K562 (cell line): ENCODE measurements at regions not wholly inside any gene's neighbourhood (a gene's known extent, or its start where the extent isn't known, plus 50 kb on each side); places are given as distances from the start of the nearest gene placed in this dataset.

ENCODE experiments used
- ATAC-seq: fragments of 200-7000 bp; cut with Tn5 transposase; 3 replicates; pipeline ENCODE4 v1.9.1; 2020; ENCODE audit warnings: moderate library complexity
- BruUV-seq: library from RNA; stranded (reverse); fragments of 400-500 nt; replicated peaks from 2 replicates; lab custom pipeline; 2021; lab: Mats Ljungman, UMichigan
- CTCF ChIA-PET: fragments of 300-600 bp; formaldehyde crosslinking; extraction: SDS; loops from one replicate; lab custom pipeline; 2021; ENCODE audit warnings: low intra/inter-chr PET ratio; lab: Yijun Ruan, JAX
- POLR2A ChIA-PET: fragments of 300-600, 350-650 bp; sonication (Branson Sonifier 250); formaldehyde crosslinking; extraction: SDS; loops from one replicate; lab custom pipeline; 2021; ENCODE audit warnings: antibody characterized with exemption, inconsistent platforms; lab: Yijun Ruan, JAX
- DNase-seq, 4 experiments: peaks; one replicate each; pipeline versions ENCODE4 v3.0.0 to v3.0.0-alpha.2; 2011 to 2018; ENCODE audit warnings: low spot score in 3 of 4, mixed read lengths in 3 of 4; ENCODE audit errors: extremely low read depth in 1 of 4
- FAIRE-seq: peaks from 2 replicates; lab custom pipeline; 2011; peaks lifted over from hg19 to GRCh38; lab: Jason Lieb, UNC
- H2AFZ ChIP-seq: 2 replicates; pipeline ENCODE4 v1.6.0; 2011; ENCODE audit warnings: low read depth, low read length, control low read depth, inconsistent platforms
- H3K27ac ChIP-seq: fragments of 200-600 bp; 3 replicates; pipeline ENCODE4 v1.8.0; 2011; ENCODE audit warnings: low read depth, mild to moderate bottlenecking, control low read depth, inconsistent platforms, low read length, moderate library complexity, mixed read lengths; ENCODE audit errors: extremely low read depth
- H3K27me3 ChIP-seq, 2 experiments: fragments of 300-600 bp in 1 of 2; 2 replicates in 1 of 2; 3 replicates in 1 of 2; pipeline versions ENCODE4 v1.6.0 to v1.8.0; 2011; ENCODE audit warnings: inconsistent platforms in 2 of 2, low read length in 2 of 2, mild to moderate bottlenecking in 1 of 2, mixed read lengths in 1 of 2, moderate library complexity in 1 of 2; ENCODE audit not compliant: control insufficient read depth in 2 of 2, insufficient read depth in 2 of 2
- H3K36me3 ChIP-seq: fragments of 300-600 bp; 3 replicates; pipeline ENCODE4 v1.8.0; 2011; ENCODE audit warnings: mild to moderate bottlenecking, low read length, inconsistent platforms; ENCODE audit not compliant: control insufficient read depth, insufficient read depth
- H3K4me1 ChIP-seq, 2 experiments: fragments of 200-600 bp in 1 of 2; replicated peaks in 1 of 2; 2 replicates in 1 of 2; 3 replicates in 1 of 2; pipeline versions ENCODE4 v1.5.1 to v1.8.0; 2011; ENCODE audit warnings: inconsistent platforms in 2 of 2, low read length in 2 of 2, mild to moderate bottlenecking in 1 of 2, mixed read lengths in 1 of 2, moderate library complexity in 1 of 2; ENCODE audit not compliant: control insufficient read depth in 2 of 2, insufficient read depth in 2 of 2
- H3K4me2 ChIP-seq: 2 replicates; pipeline ENCODE4 v1.6.1; 2011; ENCODE audit warnings: low read length, control low read depth, inconsistent platforms, mixed read lengths; ENCODE audit not compliant: insufficient read depth
- H3K4me3 ChIP-seq: fragments of 200-600 bp; sonication (generic), shearing (Covaris generic); 2 replicates; pipeline ENCODE4 v1.5.1; 2016; ENCODE audit warnings: control low read depth, inconsistent platforms
- H3K79me2 ChIP-seq: fragments of 200-600 bp; 3 replicates; pipeline ENCODE4 v1.8.0; 2011; ENCODE audit warnings: low read length, inconsistent platforms; ENCODE audit not compliant: control insufficient read depth, insufficient read depth
- H3K9ac ChIP-seq, 2 experiments: 2 replicates each; pipeline versions ENCODE4 v1.6.0 to v1.6.1; 2011; ENCODE audit warnings: low read depth in 2 of 2, low read length in 2 of 2, control low read depth in 1 of 2, inconsistent platforms in 1 of 2, mild to moderate bottlenecking in 1 of 2, mixed read lengths in 1 of 2; ENCODE audit not compliant: insufficient read depth in 1 of 2
- H3K9me1 ChIP-seq: one replicate; pipeline ENCODE4 v1.6.0; 2011; ENCODE audit warnings: inconsistent platforms, mild to moderate bottlenecking, low read length, moderate library complexity; ENCODE audit not compliant: control insufficient read depth, insufficient read depth
- H3K9me3 ChIP-seq: replicated peaks from 2 replicates; pipeline ENCODE4 v1.5.1; 2011; ENCODE audit warnings: low read depth, low read length, inconsistent platforms; ENCODE audit not compliant: control insufficient read depth, insufficient read depth
- H4K20me1 ChIP-seq: replicated peaks from 2 replicates; pipeline ENCODE4 v1.6.1; 2011; ENCODE audit warnings: low read length, inconsistent platforms, mixed read lengths; ENCODE audit not compliant: control insufficient read depth, insufficient read depth
- CREB3 ChIP-seq: fragments of 450-650 bp; conservative IDR thresholded peaks from 2 replicates; pipeline ENCODE4 v1.6.1; 2016; ENCODE audit warnings: missing genetic modification characterization, low read depth, mild to moderate bottlenecking, missing compliant biosample characterization, moderate library complexity
- FOXA1 ChIP-seq: fragments of 450-650 bp; IDR thresholded peaks from 2 replicates; pipeline ENCODE4 v1.6.1; 2016; ENCODE audit warnings: mild to moderate bottlenecking, borderline replicate concordance
- GATAD2A ChIP-seq: fragments of 450-650 bp; IDR thresholded peaks from 2 replicates; pipeline ENCODE4 v1.6.1; 2017
- HDAC8 ChIP-seq: fragments of 450-650 bp; IDR thresholded peaks from 2 replicates; pipeline ENCODE4 v1.6.1; 2016; ENCODE audit warnings: mild to moderate bottlenecking, missing genetic modification characterization, moderate library complexity, missing compliant biosample characterization
- HNRNPLL ChIP-seq: fragments of 200-400 bp; formaldehyde crosslinking; IDR thresholded peaks from 2 replicates; pipeline ENCODE4 v1.6.1; 2017; ENCODE audit warnings: low read length, low read depth, mild to moderate bottlenecking; ENCODE audit not compliant: poor library complexity, severe bottlenecking
- HNRNPUL1 ChIP-seq: fragments of 200-400 bp; formaldehyde crosslinking; IDR thresholded peaks from 2 replicates; pipeline ENCODE4 v1.6.1; 2017; ENCODE audit warnings: low read length
- MEIS2 ChIP-seq: fragments of 450-650 bp; IDR thresholded peaks from 2 replicates; pipeline ENCODE4 v1.6.1; 2014; ENCODE audit warnings: mild to moderate bottlenecking; ENCODE audit not compliant: partially characterized antibody
- POLR2A ChIP-seq: fragments of 450-650 bp; conservative IDR thresholded peaks from 2 replicates; pipeline ENCODE4 v1.6.1; 2016
- RHOXF2B ChIP-seq: fragments of 250-450 bp; sonication (Bioruptor Pico); conservative IDR thresholded peaks from 2 replicates; pipeline ENCODE4 v1.5.1; 2021
- TRIM28 ChIP-seq: fragments of 450-650 bp; IDR thresholded peaks from 2 replicates; pipeline ENCODE4 v1.6.1; 2017
- U2AF2 ChIP-seq: fragments of 200-400 bp; formaldehyde crosslinking; optimal IDR thresholded peaks from 2 replicates; pipeline ENCODE3; 2017; ENCODE audit warnings: low read depth, mild to moderate bottlenecking, low read length
- ZC3H4 ChIP-seq: sonication (generic); formaldehyde crosslinking; IDR thresholded peaks from 2 replicates; pipeline ENCODE4 v1.9.0; 2021; ENCODE audit warnings: missing genetic modification reagents, borderline replicate concordance
- ZNF24 ChIP-seq: fragments of 450-650 bp; IDR thresholded peaks from 2 replicates; pipeline ENCODE4 v1.6.1; 2016
- ZNF561 ChIP-seq: fragments of 450-650 bp; formaldehyde crosslinking; conservative IDR thresholded peaks from 2 replicates; pipeline ENCODE4 v1.4.0; 2020; ENCODE audit warnings: mild to moderate bottlenecking, moderate library complexity
- ZNF79 ChIP-seq: fragments of 250-450 bp; sonication (Bioruptor Pico); IDR thresholded peaks from 2 replicates; pipeline ENCODE4 v1.4.0; 2020; ENCODE audit warnings: low read depth, mild to moderate bottlenecking, moderate library complexity
- WGBS: fragments of 100-300 bp; shearing (Covaris generic); methylation state at CpG from one replicate; pipeline ENCODE4 v1.1.6; 2016; ENCODE audit warnings: low coverage, mixed read lengths; ENCODE audit not compliant: insufficient coverage; ENCODE audit errors: missing lambda C conversion rate; 5-methylcytosine and 5-hydroxymethylcytosine counted together
- in situ Hi-C: fragments of 300-500 bp; cut with MboI; formaldehyde crosslinking; loops from 4 replicates; pipeline ENCODE4 v1.15.0; 2018; ENCODE audit warnings: inconsistent platforms, mixed read lengths
- intact Hi-C: fragments of 100-400 bp; cut with micrococcal nuclease; formaldehyde crosslinking; loops from 2 replicates; pipeline ENCODE4 v1.14.2; 2022
- TF ChIP-seq, protein P1 (sequence below): fragments of 250-450 bp; sonication (Bioruptor Pico); IDR thresholded peaks from 2 replicates; pipeline ENCODE4 v1.8.0; 2021; ENCODE audit warnings: mild to moderate bottlenecking, moderate library complexity
- TF ChIP-seq, protein P2 (sequence below), 2 experiments: fragments of 450-650 bp; conservative IDR thresholded peaks; 2 replicates each; pipeline ENCODE4 v1.6.1; 2017; ENCODE audit warnings: mild to moderate bottlenecking in 2 of 2, moderate library complexity in 2 of 2

DNA sequence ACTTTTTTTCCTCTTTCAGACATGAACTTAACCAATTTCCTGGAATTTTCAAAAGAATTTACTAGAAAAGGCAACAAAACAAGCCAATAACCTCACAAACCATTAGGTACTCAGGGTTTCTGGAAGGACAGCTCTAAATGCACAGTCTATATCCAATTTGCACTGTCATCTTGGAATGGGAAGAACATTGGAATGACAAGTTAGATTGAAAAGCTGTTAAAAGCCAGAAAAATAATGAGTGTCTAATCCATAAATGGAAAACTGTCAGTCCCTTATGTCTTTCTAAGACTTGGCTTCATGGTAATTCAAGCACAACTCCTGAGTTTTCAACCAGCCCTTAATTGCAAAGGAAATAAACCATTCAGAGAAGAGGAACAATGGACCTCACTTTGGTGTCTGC, 105.8 kb upstream of the NTRK2 start:
- ATAC-seq: no peak
- H3K27me3 ChIP-seq: no peaks in the 10 kb centered on the region
- no peak overlapping the region for H3K4me2 ChIP-seq
- no peak for TF ChIP-seq POLR2A
- TF ChIP-seq, protein P1, sequence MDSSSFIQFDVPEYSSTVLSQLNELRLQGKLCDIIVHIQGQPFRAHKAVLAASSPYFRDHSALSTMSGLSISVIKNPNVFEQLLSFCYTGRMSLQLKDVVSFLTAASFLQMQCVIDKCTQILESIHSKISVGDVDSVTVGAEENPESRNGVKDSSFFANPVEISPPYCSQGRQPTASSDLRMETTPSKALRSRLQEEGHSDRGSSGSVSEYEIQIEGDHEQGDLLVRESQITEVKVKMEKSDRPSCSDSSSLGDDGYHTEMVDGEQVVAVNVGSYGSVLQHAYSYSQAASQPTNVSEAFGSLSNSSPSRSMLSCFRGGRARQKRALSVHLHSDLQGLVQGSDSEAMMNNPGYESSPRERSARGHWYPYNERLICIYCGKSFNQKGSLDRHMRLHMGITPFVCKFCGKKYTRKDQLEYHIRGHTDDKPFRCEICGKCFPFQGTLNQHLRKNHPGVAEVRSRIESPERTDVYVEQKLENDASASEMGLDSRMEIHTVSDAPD (CRISPR knock-in tag): no peak
- TF ChIP-seq ZNF561: no peak
- no peak for TF ChIP-seq RHOXF2B (CRISPR knock-in tag)
- TF ChIP-seq U2AF2: no peak
- no peaks in the 10 kb centered on the region for H3K79me2 ChIP-seq
- H3K4me1 ChIP-seq: no peaks in the 10 kb centered on the region
- ChIA-PET CTCF (no interaction called here), POLR2A (no interaction called here)
- no peak for FAIRE-seq
- no peaks in the 10 kb centered on the region for H3K9me3 ChIP-seq
- no peaks in the 10 kb centered on the region for H4K20me1 ChIP-seq
- intact Hi-C loops (no loop called here), in situ Hi-C loops (no loop called here)
- no peaks in the 10 kb centered on the region for H3K36me3 ChIP-seq
- H3K9ac ChIP-seq: no peak overlapping the region
- DNase-seq: no peak
- H2AFZ ChIP-seq: no peak overlapping the region
- H3K4me3 ChIP-seq: no peak overlapping the region
- H3K27ac ChIP-seq: no peak overlapping the region
- BruUV-seq: no TSS peak
- H3K9me1 ChIP-seq: no peaks in the 10 kb centered on the region

DNA sequence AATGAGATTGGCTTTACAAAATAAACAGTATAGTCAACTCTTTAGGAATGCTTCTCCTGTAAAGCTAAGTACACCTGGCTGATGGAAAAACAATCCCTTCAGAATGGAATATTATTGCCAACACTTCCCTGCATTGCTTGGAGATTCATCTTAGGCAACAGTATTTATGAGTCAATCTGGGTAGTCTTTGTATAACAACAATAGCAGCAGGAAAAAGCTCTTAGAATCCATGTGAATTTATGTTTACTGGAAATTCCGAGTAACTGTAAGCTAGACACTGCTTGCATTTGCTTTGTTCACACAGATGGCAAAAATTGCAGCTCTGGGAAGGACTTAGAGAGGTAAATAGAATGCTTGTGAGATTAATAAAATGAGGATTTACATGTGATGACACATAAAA, 101.7 kb upstream of the NTRK2 start:
- Histone ChIP-seq H2AFZ (no peak overlapping the region), H3K4me1 (no peaks in the 10 kb centered on the region), H3K9me1 (no peaks in the 10 kb centered on the region), H4K20me1 (no peaks in the 10 kb centered on the region), H3K4me3 (no peak overlapping the region), H3K9ac (no peak overlapping the region), H3K9me3 (no peaks in the 10 kb centered on the region), H3K36me3 (no peaks in the 10 kb centered on the region), H3K4me2 (no peak overlapping the region), H3K27ac (no peak overlapping the region), H3K79me2 (no peaks in the 10 kb centered on the region), H3K27me3 (no peaks in the 10 kb centered on the region)
- in situ Hi-C loops (no loop called here), intact Hi-C loops (no loop called here)
- DNase-seq (no peak), FAIRE-seq (no peak), ATAC-seq (no peak)
- no TSS peak for BruUV-seq
- ChIA-PET CTCF (no interaction called here), POLR2A (no interaction called here)
- WGBS: 0% methylated on average over 1 of the region's 1 CpG
- TF ChIP-seq ZNF24 (no peak), HDAC8 (tag) (no peak), ZNF79 (no peak), GATAD2A (no peak), HNRNPUL1 (no peak), FOXA1 (no peak), MEIS2 (no peak), ZC3H4 (no peak), HNRNPLL (no peak), CREB3 (no peak), TRIM28 (no peak)
- TF ChIP-seq, protein P2, sequence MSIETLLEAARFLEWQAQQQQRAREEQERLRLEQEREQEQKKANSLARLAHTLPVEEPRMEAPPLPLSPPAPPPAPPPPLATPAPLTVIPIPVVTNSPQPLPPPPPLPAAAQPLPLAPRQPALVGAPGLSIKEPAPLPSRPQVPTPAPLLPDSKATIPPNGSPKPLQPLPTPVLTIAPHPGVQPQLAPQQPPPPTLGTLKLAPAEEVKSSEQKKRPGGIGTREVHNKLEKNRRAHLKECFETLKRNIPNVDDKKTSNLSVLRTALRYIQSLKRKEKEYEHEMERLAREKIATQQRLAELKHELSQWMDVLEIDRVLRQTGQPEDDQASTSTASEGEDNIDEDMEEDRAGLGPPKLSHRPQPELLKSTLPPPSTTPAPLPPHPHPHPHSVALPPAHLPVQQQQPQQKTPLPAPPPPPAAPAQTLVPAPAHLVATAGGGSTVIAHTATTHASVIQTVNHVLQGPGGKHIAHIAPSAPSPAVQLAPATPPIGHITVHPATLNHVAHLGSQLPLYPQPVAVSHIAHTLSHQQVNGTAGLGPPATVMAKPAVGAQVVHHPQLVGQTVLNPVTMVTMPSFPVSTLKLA (conservative IDR thresholded peaks at IDR 0.05): no peak
